NAMALWA (cell line): ENCODE measurements at regions not wholly inside any gene's neighbourhood (a gene's known extent, or its start where the extent isn't known, plus 50 kb on each side); places are given as distances from the start of the nearest gene placed in this dataset.
"Not testable (repeated sequence)": the region's sequence is repeated elsewhere in the genome, so short reads cannot be mapped to it uniquely, and the experiment has no call there.

Experiments
- DNase-seq: peaks from one replicate; pipeline ENCODE4 v3.0.0-alpha.2; 2015; ENCODE audit warnings: low spot score

- no peak for DNase-seq
Measured at GRCh38 chr12:116361414-116362223, 84.1 kb upstream of the MED13L start.

DNA sequence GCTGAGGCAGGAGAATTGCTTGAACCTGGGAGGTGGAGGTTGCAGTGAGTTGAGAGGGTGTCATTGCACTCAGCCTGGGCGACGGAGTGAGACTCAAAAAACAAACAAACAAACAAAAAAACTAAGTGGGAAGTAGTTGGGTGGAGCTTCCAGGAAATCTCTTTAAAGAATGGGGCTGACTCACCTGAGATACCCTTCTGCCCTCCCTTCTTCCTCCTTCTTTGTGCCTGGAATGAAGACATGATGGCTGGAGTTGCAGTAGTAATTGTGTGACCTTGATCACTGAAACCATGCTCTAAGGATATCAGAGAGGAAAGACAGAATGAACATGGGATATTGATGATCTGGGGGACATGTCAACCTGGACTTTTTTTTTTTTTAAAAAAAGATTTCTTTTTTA is 87.6 kb upstream of the MED13L start:
- no peak for DNase-seq

DNA sequence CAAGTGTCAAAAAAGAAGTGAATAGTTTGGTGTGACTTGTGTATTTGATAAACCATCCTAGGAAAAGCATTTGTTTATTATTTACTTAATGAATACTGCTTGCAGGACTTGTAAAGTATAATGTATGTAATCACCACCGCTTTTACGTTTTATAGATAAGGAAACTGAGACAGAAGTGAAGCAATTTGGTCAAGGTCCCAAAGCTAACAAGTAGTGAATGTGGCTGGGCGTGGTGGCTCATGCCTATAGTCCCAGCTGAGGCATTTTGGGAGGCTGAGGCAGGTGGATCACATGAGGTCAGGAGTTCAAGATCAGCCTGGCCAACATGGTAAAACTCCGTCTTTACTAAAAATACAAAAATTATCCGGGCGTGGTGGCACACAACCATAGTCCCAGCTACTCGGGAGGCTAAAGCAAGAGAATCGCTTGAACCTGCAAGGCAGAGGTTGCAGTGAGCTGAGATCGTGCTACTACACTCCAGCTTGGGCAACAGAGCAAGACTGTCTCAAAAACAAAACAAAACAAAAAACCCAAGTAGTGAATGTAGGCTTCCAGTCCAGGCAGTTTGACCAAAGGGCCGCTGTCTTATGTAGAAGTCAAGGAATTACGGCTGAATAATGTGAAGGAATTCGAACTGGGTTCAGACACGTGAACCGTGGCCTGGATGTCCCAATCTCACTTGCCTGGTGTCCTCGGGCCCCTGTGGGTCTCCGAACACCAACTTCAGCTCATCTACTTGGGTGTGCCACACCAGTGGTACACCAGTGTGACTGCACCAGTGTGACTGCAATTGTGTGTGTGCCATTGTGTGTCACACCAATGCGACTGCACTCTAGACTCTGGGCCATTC is 88.3 kb upstream of the MED13L start:
- no peak for DNase-seq

DNA sequence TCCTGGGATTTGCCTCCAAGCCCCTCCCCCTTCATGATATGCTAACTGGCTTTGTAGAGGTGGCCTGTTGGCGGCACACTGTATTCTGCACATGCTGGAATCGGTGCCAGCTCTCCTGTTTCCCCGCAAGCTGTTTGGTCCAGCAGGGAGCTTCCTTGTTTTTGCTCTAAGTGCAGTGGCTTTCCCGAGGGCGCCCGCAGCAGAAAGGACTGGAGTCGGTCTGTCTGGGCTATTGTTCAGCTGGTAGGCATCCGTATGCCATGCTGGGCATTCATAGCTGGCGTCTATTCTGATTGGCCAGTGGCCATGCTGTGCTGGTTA is 88.9 kb upstream of the MED13L start:
- no peak for DNase-seq

GRCh38 chr12:116366824-116367223 is 89.3 kb upstream of the MED13L start:
- DNase-seq: no peak

DNA sequence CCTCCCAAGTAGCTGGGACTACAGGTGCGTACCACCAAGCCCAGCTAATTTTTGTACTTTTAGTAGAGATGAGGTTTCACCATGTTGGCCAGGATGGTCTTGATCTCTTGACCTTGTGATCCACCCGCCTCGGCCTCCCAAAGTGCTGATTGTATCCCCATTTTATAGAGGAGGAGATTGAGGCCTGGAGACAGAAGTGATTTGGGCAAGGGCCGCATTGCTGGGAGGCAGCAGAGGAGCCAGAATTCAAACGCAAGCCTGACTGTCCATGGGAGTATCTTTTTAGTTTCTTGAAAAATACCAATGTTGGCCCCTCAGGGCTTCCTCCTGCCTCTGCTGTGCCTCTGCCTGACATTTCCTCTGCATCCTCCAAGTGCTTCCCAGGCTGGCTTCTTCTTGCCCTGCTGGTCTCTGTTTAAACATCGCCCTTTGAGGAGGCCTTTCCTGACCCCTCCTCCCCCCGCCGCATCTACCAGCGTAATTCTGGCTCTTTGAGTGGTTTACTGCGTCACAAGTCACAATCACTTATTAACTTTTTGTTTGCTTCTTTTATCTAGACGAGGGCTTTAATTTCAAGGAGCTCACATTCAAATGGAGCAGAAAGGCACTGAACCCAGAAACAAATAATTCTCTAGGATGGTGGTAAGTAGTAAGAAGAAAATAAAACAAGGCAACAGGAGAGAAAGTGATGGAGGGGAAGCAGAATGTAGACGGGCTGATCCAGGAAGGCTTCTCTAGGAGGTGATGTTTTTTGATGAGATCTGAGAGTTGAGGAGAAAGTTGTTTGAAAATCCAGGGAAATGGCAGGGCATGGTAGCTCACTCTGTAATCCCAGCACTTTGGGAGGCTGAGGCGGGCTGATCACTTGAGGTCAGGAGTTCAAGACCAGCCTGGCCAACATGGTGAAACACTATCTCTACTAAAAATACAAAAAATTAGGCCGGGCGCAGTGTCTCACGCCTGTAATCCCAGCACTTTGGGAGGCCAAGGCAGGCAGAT is 91.0 kb upstream of the MED13L start:
- no peak for DNase-seq

DNA sequence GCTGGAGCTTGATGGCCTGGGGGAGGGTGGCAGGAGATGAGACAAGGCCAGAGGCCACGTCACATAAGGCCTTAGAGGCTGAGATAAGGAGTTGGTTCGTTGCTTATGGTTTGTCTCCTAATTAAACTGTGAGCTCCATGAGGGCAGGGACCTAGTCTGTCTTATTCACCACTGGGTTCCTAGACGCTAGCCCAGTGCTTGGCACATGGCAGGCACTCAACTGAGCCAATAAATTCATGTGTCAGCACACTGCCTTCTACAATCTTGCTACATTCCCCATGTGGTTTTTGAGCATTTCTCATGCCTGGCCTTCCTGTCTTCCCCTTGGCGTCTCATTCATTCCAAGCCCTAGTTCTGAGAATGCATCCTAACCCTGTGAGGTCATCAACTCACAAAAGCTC is 92.5 kb upstream of the MED13L start:
- DNase-seq: no peak

DNA sequence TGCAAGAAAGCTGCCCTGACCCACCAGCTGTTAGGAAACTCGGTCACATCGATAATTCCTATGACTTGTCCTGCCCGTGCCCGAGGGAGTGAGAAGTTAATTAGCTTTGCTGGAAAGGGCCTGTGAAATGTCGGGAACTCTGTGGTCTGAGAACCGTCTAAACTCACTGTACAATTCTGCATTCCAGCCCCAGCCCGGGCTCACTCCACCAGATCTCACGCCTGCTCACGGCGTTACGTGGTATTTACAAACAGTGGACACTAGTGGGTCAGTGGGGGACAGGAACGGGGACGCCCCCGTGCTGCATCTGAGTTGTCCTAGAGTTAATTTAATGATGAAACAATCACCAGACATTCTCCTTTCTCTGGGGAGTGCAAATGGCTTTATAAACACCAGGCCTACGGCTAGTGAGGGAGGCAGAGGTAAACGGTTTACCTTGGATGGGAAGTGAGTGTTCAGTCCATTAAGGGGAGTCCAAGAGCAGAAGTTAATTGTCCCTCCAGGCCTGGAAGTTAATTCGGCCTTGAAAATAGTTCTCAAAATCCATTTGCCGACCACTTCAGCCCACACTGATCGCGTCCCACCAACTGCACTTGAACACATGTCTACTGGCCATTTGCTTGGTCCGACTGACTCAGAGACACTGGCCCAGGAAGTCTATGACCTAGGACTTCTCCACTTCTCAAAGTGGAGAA is 93.5 kb upstream of the MED13L start:
- no peak for DNase-seq

DNA sequence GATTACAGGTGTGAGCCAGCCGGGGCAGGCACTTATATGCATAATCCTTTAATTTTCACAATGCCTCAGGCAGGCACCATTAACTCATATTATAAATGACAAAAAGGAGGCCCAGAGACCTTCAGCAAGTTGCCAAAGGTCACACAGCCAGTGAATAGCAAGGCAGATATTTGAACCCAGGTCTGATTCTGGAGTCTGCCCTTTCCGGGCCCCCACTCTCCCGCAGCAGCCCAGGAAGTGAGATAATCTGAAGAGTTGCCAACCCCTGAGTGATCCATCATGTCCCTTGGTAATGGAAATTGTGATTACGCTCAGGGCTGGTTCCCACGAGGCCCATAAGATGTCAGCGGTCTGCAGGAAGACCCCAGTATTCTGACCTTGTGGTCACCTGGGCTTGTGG is 95.3 kb upstream of the MED13L start:
- DNase-seq: no peak

DNA sequence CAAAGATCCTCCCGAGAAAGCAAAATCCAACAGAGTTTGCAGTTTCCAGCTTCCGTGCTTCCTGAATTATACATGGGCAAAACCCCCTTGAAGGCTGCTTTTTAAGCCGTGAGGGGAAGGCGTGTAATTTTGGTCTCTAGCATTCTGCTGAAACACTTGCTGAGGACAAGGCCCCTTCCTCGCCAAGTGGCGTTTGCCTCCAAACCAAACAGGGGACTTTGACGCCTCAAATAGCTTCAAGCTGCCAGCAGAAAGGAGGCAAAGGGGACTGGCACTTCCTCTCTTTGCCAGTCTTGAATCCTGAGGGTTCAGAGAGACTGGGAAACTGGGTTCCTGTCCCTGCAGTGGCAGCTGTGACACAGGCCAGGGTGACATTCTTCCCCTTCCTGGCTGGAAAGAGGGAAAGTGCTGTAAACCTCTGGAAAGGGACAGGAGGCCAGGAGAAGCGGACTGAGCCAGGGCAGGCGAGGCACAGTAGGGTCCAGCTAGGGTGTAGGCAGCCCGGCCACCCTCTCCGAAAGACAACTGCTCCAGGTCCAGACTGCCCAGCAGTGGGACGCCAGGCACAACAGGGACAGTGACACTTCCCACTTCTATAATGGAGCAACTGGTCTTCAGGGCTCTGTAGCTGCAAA is 96.2 kb upstream of the MED13L start:
- DNase-seq: no peak

GRCh38 chr12:116374207-116374606 is 96.7 kb upstream of the MED13L start:
- DNase-seq: no peak

- no peak for DNase-seq
Measured at GRCh38 chr12:116375278-116375842, 97.9 kb upstream of the MED13L start.

- DNase-seq: no peak
Measured at GRCh38 chr12:116376354-116377193, 99.1 kb upstream of the MED13L start.

GRCh38 chr12:116377194-116377571 is 99.7 kb upstream of the MED13L start:
- DNase-seq: not testable (repeated sequence)

DNA sequence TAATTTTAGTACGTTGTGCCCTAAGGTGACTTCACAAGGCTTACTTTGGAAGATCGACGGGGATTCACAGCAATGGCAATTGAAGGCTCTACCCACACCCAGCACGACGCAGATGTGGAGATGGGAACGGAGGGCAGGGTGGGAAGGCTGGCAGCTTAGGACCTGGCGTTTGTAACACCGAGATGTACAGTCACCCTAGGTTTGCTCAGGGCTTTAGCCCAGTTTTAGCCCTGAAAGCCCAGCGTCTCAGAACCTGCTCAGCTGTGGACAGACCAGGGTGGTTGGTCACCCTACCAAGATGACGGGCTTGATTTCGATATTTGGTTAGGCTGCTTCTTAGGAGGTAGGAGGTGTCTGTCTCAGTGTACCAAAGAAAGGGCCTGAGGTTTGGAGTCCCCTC is 100.5 kb upstream of the MED13L start:
- DNase-seq: no peak

DNA sequence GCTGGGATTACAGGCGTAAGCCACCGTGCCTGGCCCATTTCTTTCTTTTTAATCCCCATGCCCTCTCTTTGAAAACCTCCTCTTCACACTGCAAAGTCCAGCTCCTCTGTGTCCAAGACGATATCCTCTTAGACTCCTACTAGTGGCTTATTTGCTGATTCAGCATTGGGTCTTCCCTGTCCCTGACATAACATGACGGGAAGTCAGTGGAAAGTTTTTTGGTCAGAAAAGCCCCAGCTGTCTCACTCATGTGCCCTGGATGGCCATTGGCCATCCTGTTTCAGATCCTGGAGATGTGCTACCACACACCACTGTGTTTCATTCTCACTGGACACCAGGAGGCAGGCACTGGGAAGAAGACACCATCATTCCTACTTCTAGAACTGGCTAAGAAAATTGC is 102.6 kb upstream of the MED13L start:
- DNase-seq: no peak

GRCh38 chr12:116380740-116381139 is 103.2 kb upstream of the MED13L start:
- DNase-seq: not testable (repeated sequence)

DNA sequence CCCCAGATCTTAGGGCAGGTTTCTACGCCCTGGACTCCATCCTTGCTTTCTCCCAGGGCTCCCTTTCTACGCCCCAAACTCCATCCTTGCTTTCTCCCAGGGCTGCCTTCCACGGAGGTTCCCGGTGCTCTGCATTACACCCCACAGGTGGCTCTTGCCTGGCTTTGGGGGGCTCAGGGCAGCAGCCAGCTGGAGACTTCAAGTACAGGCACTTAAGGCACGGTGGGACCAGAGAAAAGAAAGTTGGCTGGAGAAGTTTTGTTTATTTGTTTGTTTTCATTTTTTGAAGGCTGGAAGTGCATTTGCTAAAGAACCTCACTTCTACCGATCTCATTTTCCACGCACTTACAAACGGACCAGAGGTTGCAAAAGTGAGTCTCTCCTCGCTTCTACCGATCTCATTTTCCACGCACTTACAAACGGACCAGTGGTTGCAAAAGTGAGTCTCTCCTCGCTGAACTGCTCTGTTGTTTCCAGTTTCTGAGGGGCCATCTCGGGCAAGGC is 103.8 kb upstream of the MED13L start:
- no peak for DNase-seq
